HCT116 (cell line): ENCODE measurements at regions not wholly inside any gene's neighbourhood (a gene's known extent, or its start where the extent isn't known, plus 50 kb on each side); places are given as distances from the start of the nearest gene placed in this dataset.
"Not testable (repeated sequence)": the region's sequence is repeated elsewhere in the genome, so short reads cannot be mapped to it uniquely, and the experiment has no call there.

Source experiments
- ATAC-seq: fragments of 200-7000 bp; cut with Tn5 transposase; 2 replicates; pipeline ENCODE4 v1.9.1; 2020; ENCODE audit warnings: mild to moderate bottlenecking, moderate library complexity
- BruUV-seq: library from RNA; stranded (reverse); fragments of 400-500 nt; replicated peaks from 2 replicates; lab custom pipeline; 2021; lab: Mats Ljungman, UMichigan
- CTCF ChIA-PET: fragments of 300-600 bp; sonication (Branson Sonifier 250); formaldehyde crosslinking; loops from one replicate; lab custom pipeline; 2021; ENCODE audit warnings: antibody characterized with exemption; lab: Charles Lee
- POLR2A ChIA-PET: fragments of 300-600, 350-600 bp; sonication (Branson Sonifier 250); formaldehyde crosslinking; loops from one replicate; lab custom pipeline; 2021; ENCODE audit warnings: antibody characterized with exemption; lab: Charles Lee
- RAD21 ChIA-PET, 2 experiments: fragments of 300-600 bp; sonication (Branson Sonifier 250); formaldehyde crosslinking; loops; one replicate each; lab custom pipeline; 2023; ENCODE audit warnings: low total read pairs in 2 of 2; ENCODE audit not compliant: uncharacterized antibody in 2 of 2, unreplicated experiment in 2 of 2, low non-redundant PET in 1 of 2; lab: Charles Lee
- DNase-seq: peaks from one replicate; pipeline ENCODE4 v3.0.0-alpha.2; 2010; ENCODE audit warnings: low read depth, low spot score
- H2AFZ ChIP-seq: fragments of 200-600 bp; shearing (Covaris generic), sonication (generic); 2 replicates; pipeline ENCODE4 v1.6.1; 2017; ENCODE audit warnings: low read depth, mixed run types, mixed read lengths, antibody characterized with exemption, low read length; ENCODE audit not compliant: poor library complexity, severe bottlenecking
- H3K27ac ChIP-seq: 2 replicates; pipeline ENCODE4 v1.5.1; 2012; ENCODE audit warnings: low read depth, low read length
- H3K27me3 ChIP-seq: fragments of 200-600 bp; sonication (generic); 2 replicates; pipeline ENCODE4 v1.6.1; 2016; ENCODE audit warnings: mixed run types, low read length, mixed read lengths; ENCODE audit not compliant: insufficient read depth
- H3K36me3 ChIP-seq, 2 experiments: fragments of 200-500 bp in 1 of 2; fragments of 200-600 bp in 1 of 2; sonication (Bioruptor generic) in 1 of 2; sonication (generic) in 1 of 2; 2 replicates each; pipeline versions ENCODE4 v1.5.1 to v1.6.1; 2014 to 2016; ENCODE audit warnings: low read length in 2 of 2, inconsistent platforms in 1 of 2, mixed read lengths in 1 of 2, mixed run types in 1 of 2; ENCODE audit not compliant: insufficient read depth in 2 of 2, control insufficient read depth in 1 of 2
- H3K4me1 ChIP-seq, 2 experiments: fragments of 200-600 bp in 1 of 2; sonication (generic) in 1 of 2; 2 replicates each; pipeline versions ENCODE4 v1.5.1 to v1.6.1; 2012 to 2017; ENCODE audit warnings: low read length in 2 of 2, inconsistent platforms in 1 of 2, mild to moderate bottlenecking in 1 of 2, mixed read lengths in 1 of 2, mixed run types in 1 of 2, moderate library complexity in 1 of 2; ENCODE audit not compliant: insufficient read depth in 2 of 2, control insufficient read depth in 1 of 2
- H3K4me2 ChIP-seq: fragments of 200-600 bp; sonication (generic); 2 replicates; pipeline ENCODE4 v1.6.1; 2017; ENCODE audit warnings: mixed run types, low read length, mixed read lengths
- H3K4me3 ChIP-seq, 2 experiments: fragments of 200-600 bp in 1 of 2; sonication (generic) in 1 of 2; replicated peaks in 1 of 2; 2 replicates each; pipeline ENCODE4 v1.5.1; 2011 to 2016; ENCODE audit warnings: low read length in 2 of 2, control low read depth in 1 of 2, low read depth in 1 of 2, mild to moderate bottlenecking in 1 of 2, mixed read lengths in 1 of 2, mixed run types in 1 of 2
- H3K79me2 ChIP-seq: fragments of 200-600 bp; sonication (generic); 2 replicates; pipeline ENCODE4 v1.6.1; 2017; ENCODE audit warnings: mild to moderate bottlenecking, mixed run types, low read length, moderate library complexity, mixed read lengths; ENCODE audit not compliant: insufficient read depth
- H3K9ac ChIP-seq: fragments of 200-600 bp; sonication (generic); 2 replicates; pipeline ENCODE4 v1.6.1; 2016; ENCODE audit warnings: low read length, mixed read lengths
- H3K9me2 ChIP-seq: fragments of 200-600 bp; sonication (generic), shearing (Covaris generic); 2 replicates; pipeline ENCODE4 v1.6.1; 2017; ENCODE audit warnings: mixed run types, mild to moderate bottlenecking, moderate library complexity; ENCODE audit not compliant: insufficient read depth
- H3K9me3 ChIP-seq, 2 experiments: fragments of 200-500 bp in 1 of 2; fragments of 200-600 bp in 1 of 2; sonication (Bioruptor generic) in 1 of 2; sonication (generic) in 1 of 2; 2 replicates each; pipeline ENCODE4 v1.6.1; 2014 to 2017; ENCODE audit warnings: low read length in 2 of 2, mixed read lengths in 2 of 2, inconsistent platforms in 1 of 2, low read depth in 1 of 2, mild to moderate bottlenecking in 1 of 2, mixed run types in 1 of 2, moderate library complexity in 1 of 2; ENCODE audit not compliant: control insufficient read depth in 1 of 2, insufficient read depth in 1 of 2
- H4K20me1 ChIP-seq: fragments of 200-600 bp; sonication (generic), shearing (Covaris generic); 2 replicates; pipeline ENCODE4 v1.6.1; 2017; ENCODE audit warnings: mixed run types, mild to moderate bottlenecking, moderate library complexity; ENCODE audit not compliant: insufficient read depth
- SIN3A ChIP-seq: IDR thresholded peaks from 2 replicates; pipeline ENCODE4 v1.6.1; 2012; ENCODE audit warnings: low read depth
- intact Hi-C: fragments of 100-400 bp; cut with micrococcal nuclease; formaldehyde crosslinking; loops from 2 replicates; pipeline ENCODE4 v1.10.0; 2022
- TF ChIP-seq, protein P1 (sequence below), 3 experiments: fragments of 200-600 bp in 1 of 3; sonication (generic) in 1 of 3; IDR thresholded peaks in 2 of 3; conservative IDR thresholded peaks in 1 of 3; 2 replicates each; pipeline ENCODE4 v1.5.1; 2012 to 2017; ENCODE audit warnings: low read depth in 2 of 3, low read length in 2 of 3, antibody characterized with exemption in 1 of 3, borderline replicate concordance in 1 of 3, control low read depth in 1 of 3, mild to moderate bottlenecking in 1 of 3, mixed read lengths in 1 of 3, mixed run types in 1 of 3, moderate library complexity in 1 of 3; ENCODE audit not compliant: insufficient read depth in 1 of 3

DNA sequence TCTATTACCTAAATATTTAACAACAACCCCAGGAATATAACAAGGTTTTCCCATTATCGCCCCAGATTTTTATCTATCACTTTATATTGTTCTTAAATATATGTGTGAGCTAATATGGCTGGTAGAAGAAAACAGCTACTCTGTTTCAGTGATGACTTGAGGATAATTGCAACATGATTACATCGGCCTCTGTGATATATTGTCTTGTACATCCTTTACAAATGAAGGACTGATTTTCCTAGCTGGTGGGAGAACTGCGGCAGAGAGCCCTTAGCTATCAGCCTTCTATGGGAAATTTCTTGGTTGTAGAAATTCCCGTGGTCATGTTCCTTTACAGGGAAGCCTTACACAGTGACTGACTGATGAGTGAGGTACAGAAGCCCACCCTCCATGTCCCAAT, 110.9 kb upstream of the ZNF717 start:
- no TSS peak for BruUV-seq
- Histone ChIP-seq H3K79me2 (no peaks in the 10 kb centered on the region), H3K9me3 (no peaks in the 10 kb centered on the region), H3K4me2 (no peak overlapping the region), H3K9me2 (no peaks in the 10 kb centered on the region), H3K27me3 (no peaks in the 10 kb centered on the region), H2AFZ (no peak overlapping the region), H4K20me1 (no peaks in the 10 kb centered on the region), H3K9ac (no peak overlapping the region), H3K27ac (no peak overlapping the region), H3K4me1 (no peaks in the 10 kb centered on the region), H3K36me3 (no peaks in the 10 kb centered on the region), H3K4me3 (no peak overlapping the region)
- ChIA-PET RAD21 (no interaction called here), CTCF (no interaction called here), POLR2A (no interaction called here)
- intact Hi-C loops = no loop called here
- DNase-seq (no peak), ATAC-seq (no peak)
- TF ChIP-seq, protein P1, sequence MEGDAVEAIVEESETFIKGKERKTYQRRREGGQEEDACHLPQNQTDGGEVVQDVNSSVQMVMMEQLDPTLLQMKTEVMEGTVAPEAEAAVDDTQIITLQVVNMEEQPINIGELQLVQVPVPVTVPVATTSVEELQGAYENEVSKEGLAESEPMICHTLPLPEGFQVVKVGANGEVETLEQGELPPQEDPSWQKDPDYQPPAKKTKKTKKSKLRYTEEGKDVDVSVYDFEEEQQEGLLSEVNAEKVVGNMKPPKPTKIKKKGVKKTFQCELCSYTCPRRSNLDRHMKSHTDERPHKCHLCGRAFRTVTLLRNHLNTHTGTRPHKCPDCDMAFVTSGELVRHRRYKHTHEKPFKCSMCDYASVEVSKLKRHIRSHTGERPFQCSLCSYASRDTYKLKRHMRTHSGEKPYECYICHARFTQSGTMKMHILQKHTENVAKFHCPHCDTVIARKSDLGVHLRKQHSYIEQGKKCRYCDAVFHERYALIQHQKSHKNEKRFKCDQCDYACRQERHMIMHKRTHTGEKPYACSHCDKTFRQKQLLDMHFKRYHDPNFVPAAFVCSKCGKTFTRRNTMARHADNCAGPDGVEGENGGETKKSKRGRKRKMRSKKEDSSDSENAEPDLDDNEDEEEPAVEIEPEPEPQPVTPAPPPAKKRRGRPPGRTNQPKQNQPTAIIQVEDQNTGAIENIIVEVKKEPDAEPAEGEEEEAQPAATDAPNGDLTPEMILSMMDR (IDR thresholded peaks at IDR 0.05 in 2 of 3, conservative IDR thresholded peaks at IDR 0.05 in 1 of 3; ENCODE audit: borderline replicate concordance in 1 of 3, insufficient read depth in 1 of 3, low read depth in 2 of 3, low read length in 2 of 3) = no peak
- no peak for TF ChIP-seq SIN3A

- RAD21 ChIA-PET, H3K36me3 ChIP-seq, H3K4me2 ChIP-seq, intact Hi-C loops, H3K79me2 ChIP-seq, H3K4me3 ChIP-seq, H3K27me3 ChIP-seq, H3K4me1 ChIP-seq, DNase-seq, H3K27ac ChIP-seq, H4K20me1 ChIP-seq, H3K9ac ChIP-seq, H3K9me2 ChIP-seq, ATAC-seq, CTCF ChIA-PET, H2AFZ ChIP-seq, BruUV-seq, POLR2A ChIA-PET, H3K9me3 ChIP-seq: not testable (repeated sequence)
Observed at GRCh38 chr3:75901446-75901845, 116.1 kb upstream of the ZNF717 start.
